GM12878 (cell line): ENCODE measurements at regions not wholly inside any gene's neighbourhood (a gene's known extent, or its start where the extent isn't known, plus 50 kb on each side); places are given as distances from the start of the nearest gene placed in this dataset.
"Not testable (repeated sequence)": the region's sequence is repeated elsewhere in the genome, so short reads cannot be mapped to it uniquely, and the experiment has no call there.

Source experiments
- BRCA1 ChIP-seq: IDR thresholded peaks from 2 replicates; pipeline ENCODE4 v1.6.1; 2011; ENCODE audit warnings: low read depth, low read length, improper control_type of control experiment
- CTCF ChIP-seq, 3 experiments: IDR thresholded peaks in 2 of 3; conservative IDR thresholded peaks in 1 of 3; 2 replicates each; pipeline ENCODE4 v1.5.1; 2011; ENCODE audit warnings: low read depth in 3 of 3, low read length in 3 of 3, mild to moderate bottlenecking in 3 of 3, control low read depth in 2 of 3, moderate library complexity in 2 of 3, inconsistent platforms in 1 of 3, mixed read lengths in 1 of 3; ENCODE audit not compliant: control insufficient read depth in 2 of 3, insufficient read depth in 1 of 3; ENCODE audit errors: extremely low read depth in 1 of 3
- GABPA ChIP-seq: IDR thresholded peaks from 2 replicates; pipeline ENCODE4 v1.6.1; 2014; ENCODE audit warnings: antibody characterized with exemption, low read depth, mild to moderate bottlenecking, inconsistent platforms
- NFYB ChIP-seq: IDR thresholded peaks from 2 replicates; pipeline ENCODE4 v1.6.1; 2011; ENCODE audit warnings: low read depth, mild to moderate bottlenecking, low read length, improper control_type of control experiment, moderate library complexity; ENCODE audit not compliant: insufficient read depth
- NR2C2 ChIP-seq: IDR thresholded peaks from 2 replicates; pipeline ENCODE4 v1.6.1; 2011; ENCODE audit warnings: borderline replicate concordance, low read depth; ENCODE audit not compliant: control insufficient read depth, insufficient read length
- REST ChIP-seq: IDR thresholded peaks from 2 replicates; pipeline ENCODE4 v1.6.1; 2012; ENCODE audit warnings: mild to moderate bottlenecking, low read depth, low read length
- TAF1 ChIP-seq: IDR thresholded peaks from 2 replicates; pipeline ENCODE4 v1.6.1; 2011; ENCODE audit warnings: mild to moderate bottlenecking, low read depth, low read length, borderline replicate concordance
- YY1 ChIP-seq: IDR thresholded peaks from 2 replicates; pipeline ENCODE4 v1.6.1; 2011; ENCODE audit warnings: low read depth, mild to moderate bottlenecking, low read length

GRCh38 chr4:49218094-49218493 is 232.0 kb downstream of the CWH43 start:
- not testable (repeated sequence) for TF ChIP-seq BRCA1; TAF1; NFYB; YY1; CTCF (IDR thresholded peaks at IDR 0.05 in 2 of 3, conservative IDR thresholded peaks at IDR 0.05 in 1 of 3; ENCODE audit: control insufficient read depth in 2 of 3, extremely low read depth in 1 of 3, insufficient read depth in 1 of 3, low read depth in 3 of 3, low read length in 3 of 3); GABPA; NR2C2; REST
